ENCODE measurements at regions not wholly inside any gene's neighbourhood (a gene's known extent, or its start where the extent isn't known, plus 50 kb on each side); places are given as distances from the start of the nearest gene placed in this dataset.

GRCh38 chr18:22847392-22847791 is 85.7 kb upstream of the RBBP8 start:
- no peak for DNase-seq (ENCODE audit: low read depth in 2 of 2)

GRCh38 chr18:22847867-22848451 is 85.2 kb upstream of the RBBP8 start:
- no peak for DNase-seq (ENCODE audit: low read depth in 2 of 2)

GRCh38 chr18:22848615-22849014 is 84.5 kb upstream of the RBBP8 start:
- peak; percentile 47 to 48 for DNase-seq (ENCODE audit: low read depth in 2 of 2)

- no peak for DNase-seq (ENCODE audit: low read depth in 2 of 2)
Measured at GRCh38 chr18:22856870-22857269, 76.3 kb upstream of the RBBP8 start.

- no peak for DNase-seq (ENCODE audit: low read depth in 2 of 2)
Measured at GRCh38 chr18:22858121-22858520, 75.0 kb upstream of the RBBP8 start.

GRCh38 chr18:22860807-22861206 is 72.3 kb upstream of the RBBP8 start:
- no peak for DNase-seq (ENCODE audit: low read depth in 2 of 2)

- no peak for DNase-seq (ENCODE audit: low read depth in 2 of 2)
Measured at GRCh38 chr18:22865354-22866116, 67.6 kb upstream of the RBBP8 start.

- DNase-seq (ENCODE audit: low read depth in 2 of 2): no peak
Measured at GRCh38 chr18:22868831-22869230, 64.3 kb upstream of the RBBP8 start.

- no peak for DNase-seq (ENCODE audit: low read depth in 2 of 2)
Measured at GRCh38 chr18:22871809-22872525, 61.2 kb upstream of the RBBP8 start.

GRCh38 chr18:22872900-22873537 is 60.1 kb upstream of the RBBP8 start:
- no peak for DNase-seq (ENCODE audit: low read depth in 2 of 2)

GRCh38 chr18:22879293-22879692 is 53.8 kb upstream of the RBBP8 start:
- no peak for DNase-seq (ENCODE audit: low read depth in 2 of 2)

- no peak for DNase-seq (ENCODE audit: low read depth in 2 of 2)
Measured at GRCh38 chr18:22882084-22882483, 51.0 kb upstream of the RBBP8 start.

GRCh38 chr18:22883179-22883578 is 49.9 kb upstream of the RBBP8 start:
- no peak for DNase-seq (ENCODE audit: low read depth in 2 of 2)
